Panc1 (cell line): ENCODE measurements at regions not wholly inside any gene's neighbourhood (a gene's known extent, or its start where the extent isn't known, plus 50 kb on each side); places are given as distances from the start of the nearest gene placed in this dataset.

Experiments used
- CTCF ChIP-seq: fragments of 450-650 bp; IDR thresholded peaks from 2 replicates; pipeline ENCODE4 v1.5.1; 2017; ENCODE audit warnings: mild to moderate bottlenecking
- POLR2AphosphoS5 ChIP-seq: IDR thresholded peaks from 2 replicates; pipeline ENCODE4 v1.6.1; 2012; ENCODE audit warnings: mild to moderate bottlenecking, low read depth, low read length, moderate library complexity
- TF ChIP-seq, protein P1 (sequence below), 2 experiments: IDR thresholded peaks; 2 replicates each; pipeline ENCODE4 v1.6.1; 2011 to 2012; ENCODE audit warnings: low read depth in 2 of 2, control low read depth in 1 of 2, low read length in 1 of 2, mild to moderate bottlenecking in 1 of 2, moderate library complexity in 1 of 2; ENCODE audit not compliant: insufficient read depth in 1 of 2

GRCh38 chr12:114096461-114096860 is 130.3 kb upstream of the RBM19 start:
- no peak for TF ChIP-seq CTCF
- no peak for TF ChIP-seq POLR2AphosphoS5
- TF ChIP-seq, protein P1, sequence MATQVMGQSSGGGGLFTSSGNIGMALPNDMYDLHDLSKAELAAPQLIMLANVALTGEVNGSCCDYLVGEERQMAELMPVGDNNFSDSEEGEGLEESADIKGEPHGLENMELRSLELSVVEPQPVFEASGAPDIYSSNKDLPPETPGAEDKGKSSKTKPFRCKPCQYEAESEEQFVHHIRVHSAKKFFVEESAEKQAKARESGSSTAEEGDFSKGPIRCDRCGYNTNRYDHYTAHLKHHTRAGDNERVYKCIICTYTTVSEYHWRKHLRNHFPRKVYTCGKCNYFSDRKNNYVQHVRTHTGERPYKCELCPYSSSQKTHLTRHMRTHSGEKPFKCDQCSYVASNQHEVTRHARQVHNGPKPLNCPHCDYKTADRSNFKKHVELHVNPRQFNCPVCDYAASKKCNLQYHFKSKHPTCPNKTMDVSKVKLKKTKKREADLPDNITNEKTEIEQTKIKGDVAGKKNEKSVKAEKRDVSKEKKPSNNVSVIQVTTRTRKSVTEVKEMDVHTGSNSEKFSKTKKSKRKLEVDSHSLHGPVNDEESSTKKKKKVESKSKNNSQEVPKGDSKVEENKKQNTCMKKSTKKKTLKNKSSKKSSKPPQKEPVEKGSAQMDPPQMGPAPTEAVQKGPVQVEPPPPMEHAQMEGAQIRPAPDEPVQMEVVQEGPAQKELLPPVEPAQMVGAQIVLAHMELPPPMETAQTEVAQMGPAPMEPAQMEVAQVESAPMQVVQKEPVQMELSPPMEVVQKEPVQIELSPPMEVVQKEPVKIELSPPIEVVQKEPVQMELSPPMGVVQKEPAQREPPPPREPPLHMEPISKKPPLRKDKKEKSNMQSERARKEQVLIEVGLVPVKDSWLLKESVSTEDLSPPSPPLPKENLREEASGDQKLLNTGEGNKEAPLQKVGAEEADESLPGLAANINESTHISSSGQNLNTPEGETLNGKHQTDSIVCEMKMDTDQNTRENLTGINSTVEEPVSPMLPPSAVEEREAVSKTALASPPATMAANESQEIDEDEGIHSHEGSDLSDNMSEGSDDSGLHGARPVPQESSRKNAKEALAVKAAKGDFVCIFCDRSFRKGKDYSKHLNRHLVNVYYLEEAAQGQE (IDR thresholded peaks at IDR 0.05; ENCODE audit: insufficient read depth in 1 of 2, low read depth in 2 of 2, low read length in 1 of 2): no peak
